Gastrocnemius medialis (tissue), 4 donors: ENCODE measurements at regions not wholly inside any gene's neighbourhood (a gene's known extent, or its start where the extent isn't known, plus 50 kb on each side); places are given as distances from the start of the nearest gene placed in this dataset.

Experiments
- CTCF ChIP-seq, 5 experiments: fragments of 450-650 bp in 3 of 5; fragments of 200-600 bp in 2 of 5; sonication (generic) in 2 of 5; IDR thresholded peaks in 4 of 5; conservative IDR thresholded peaks in 1 of 5; 1 replicate in 4 of 5; 2 replicates in 1 of 5; pipeline ENCODE4 v1.5.1; 2016 to 2019; ENCODE audit warnings: antibody characterized with exemption in 5 of 5, mild to moderate bottlenecking in 3 of 5, moderate library complexity in 3 of 5
- POLR2A ChIP-seq, 2 donors: fragments of 450-650 bp; IDR thresholded peaks; one replicate each; pipeline ENCODE4 v1.6.1; 2017; ENCODE audit warnings: antibody characterized with exemption in 2 of 2, mild to moderate bottlenecking in 2 of 2, moderate library complexity in 2 of 2

GRCh38 chr2:152280780-152281179 is 54.2 kb upstream of the FMNL2 start:
- TF ChIP-seq POLR2A (IDR thresholded peaks at IDR 0.05): no peak
- no peak for TF ChIP-seq CTCF (IDR thresholded peaks at IDR 0.05 in 4 of 5, conservative IDR thresholded peaks at IDR 0.05 in 1 of 5)
